H9 (cell line): ENCODE measurements at regions not wholly inside any gene's neighbourhood (a gene's known extent, or its start where the extent isn't known, plus 50 kb on each side); places are given as distances from the start of the nearest gene placed in this dataset.

Experiments
- DNase-seq: peaks from one replicate; pipeline ENCODE4 v3.0.0-alpha.2; 2017
- H2AFZ ChIP-seq: one replicate; pipeline ENCODE4 v1.6.1; 2013; ENCODE audit warnings: mild to moderate bottlenecking, low read length, control low read depth, moderate library complexity
- H2AK5ac ChIP-seq: 2 replicates; pipeline ENCODE4 v1.6.1; 2013; ENCODE audit warnings: low read length, control low read depth, mixed read lengths; ENCODE audit not compliant: insufficient read length
- H2BK120ac ChIP-seq: one replicate; pipeline ENCODE4 v1.6.1; 2013; ENCODE audit warnings: low read depth, mild to moderate bottlenecking, low read length, control low read depth, inconsistent platforms; ENCODE audit not compliant: poor library complexity, severe bottlenecking
- H2BK12ac ChIP-seq: 2 replicates; pipeline ENCODE4 v1.6.1; 2013; ENCODE audit warnings: low read length, control low read depth, mixed read lengths, low read depth; ENCODE audit not compliant: insufficient read length
- H2BK15ac ChIP-seq: 2 replicates; pipeline ENCODE4 v1.6.1; 2013; ENCODE audit warnings: low read depth, low read length, control low read depth
- H2BK20ac ChIP-seq: one replicate; pipeline ENCODE4 v1.6.1; 2013; ENCODE audit warnings: low read depth, mild to moderate bottlenecking, low read length, control low read depth, inconsistent platforms; ENCODE audit not compliant: poor library complexity, severe bottlenecking
- H2BK5ac ChIP-seq: 2 replicates; pipeline ENCODE4 v1.6.1; 2013; ENCODE audit warnings: low read length, control low read depth, mixed read lengths; ENCODE audit not compliant: insufficient read length
- H3K14ac ChIP-seq: 2 replicates; pipeline ENCODE4 v1.6.1; 2013; ENCODE audit warnings: low read length, control low read depth; ENCODE audit not compliant: insufficient read depth
- H3K18ac ChIP-seq: 2 replicates; pipeline ENCODE4 v1.6.1; 2013; ENCODE audit warnings: low read depth, mild to moderate bottlenecking, mixed read lengths, low read length, control low read depth; ENCODE audit not compliant: insufficient read length
- H3K23ac ChIP-seq: 2 replicates; pipeline ENCODE4 v1.6.1; 2013; ENCODE audit warnings: low read length, control low read depth, mixed read lengths, low read depth; ENCODE audit not compliant: insufficient read length
- H3K23me2 ChIP-seq: 2 replicates; pipeline ENCODE4 v1.6.1; 2013; ENCODE audit warnings: low read depth, mild to moderate bottlenecking, mixed read lengths, low read length, control low read depth; ENCODE audit not compliant: insufficient read length, poor library complexity, severe bottlenecking
- H3K27ac ChIP-seq: 2 replicates; pipeline ENCODE4 v1.5.1; 2013; ENCODE audit warnings: low read length, control low read depth, mixed read lengths, low read depth; ENCODE audit not compliant: insufficient read length
- H3K27me3 ChIP-seq: 2 replicates; pipeline ENCODE4 v1.6.1; 2013; ENCODE audit warnings: low read length, control low read depth, inconsistent platforms; ENCODE audit not compliant: insufficient read depth
- H3K4ac ChIP-seq: 2 replicates; pipeline ENCODE4 v1.6.1; 2013; ENCODE audit warnings: low read depth, mild to moderate bottlenecking, control low read depth, inconsistent platforms, low read length, moderate library complexity
- H3K4me1 ChIP-seq: 2 replicates; pipeline ENCODE4 v1.6.1; 2013; ENCODE audit warnings: low read length, control low read depth, inconsistent platforms; ENCODE audit not compliant: insufficient read depth
- H3K4me2 ChIP-seq: 2 replicates; pipeline ENCODE4 v1.6.1; 2013; ENCODE audit warnings: low read length, control low read depth, mixed read lengths; ENCODE audit not compliant: insufficient read length, insufficient read depth
- H3K56ac ChIP-seq: 2 replicates; pipeline ENCODE4 v1.6.1; 2013; ENCODE audit warnings: low read depth, mild to moderate bottlenecking, mixed read lengths, low read length, control low read depth; ENCODE audit not compliant: insufficient read length
- H3K79me1 ChIP-seq: 2 replicates; pipeline ENCODE4 v1.6.1; 2013; ENCODE audit warnings: low read depth, mild to moderate bottlenecking, moderate library complexity, low read length, control low read depth, inconsistent platforms; ENCODE audit not compliant: insufficient read depth, poor library complexity, severe bottlenecking
- H3K79me2 ChIP-seq: 2 replicates; pipeline ENCODE4 v1.6.1; 2013; ENCODE audit warnings: low read length, control low read depth, inconsistent platforms; ENCODE audit not compliant: insufficient read depth
- H3K9ac ChIP-seq: 2 replicates; pipeline ENCODE4 v1.6.1; 2013; ENCODE audit warnings: low read length, control low read depth, mixed read lengths; ENCODE audit not compliant: insufficient read length; ENCODE audit errors: extremely low read depth
- H3K9me3 ChIP-seq: one replicate; pipeline ENCODE4 v1.6.1; 2013; ENCODE audit warnings: low read depth, low read length, inconsistent platforms; ENCODE audit not compliant: control insufficient read depth
- H3T11ph ChIP-seq: one replicate; pipeline ENCODE4 v1.6.1; 2013; ENCODE audit warnings: mild to moderate bottlenecking, low read length, control low read depth, inconsistent platforms
- H4K20me1 ChIP-seq: one replicate; pipeline ENCODE4 v1.6.1; 2013; ENCODE audit not compliant: control insufficient read depth, insufficient read length, insufficient read depth
- H4K5ac ChIP-seq: 2 replicates; pipeline ENCODE4 v1.6.1; 2013; ENCODE audit warnings: low read depth, mild to moderate bottlenecking, mixed read lengths, low read length, control low read depth; ENCODE audit not compliant: insufficient read length
- H4K8ac ChIP-seq: replicated peaks from 2 replicates; pipeline ENCODE4 v1.6.1; 2013; ENCODE audit warnings: low read length, control low read depth, mixed read lengths, low read depth; ENCODE audit not compliant: insufficient read length
- H4K91ac ChIP-seq: 2 replicates; pipeline ENCODE4 v1.6.1; 2013; ENCODE audit warnings: low read depth, mild to moderate bottlenecking, moderate library complexity, mixed read lengths, low read length, control low read depth; ENCODE audit not compliant: insufficient read length
- H3K27ac Mint-ChIP-seq, 3 experiments: 2 replicates in 2 of 3; 3 replicates in 1 of 3; pipeline ENCODE4 v1.8.0; 2020 to 2021; ENCODE audit warnings: mixed read lengths in 3 of 3, mild to moderate bottlenecking in 1 of 3, moderate library complexity in 1 of 3
- H3K27me3 Mint-ChIP-seq: 2 replicates; pipeline ENCODE4 v1.8.0; 2021; ENCODE audit warnings: low read depth, mild to moderate bottlenecking, moderate library complexity, mixed read lengths
- H3K36me3 Mint-ChIP-seq, 3 experiments: 2 replicates in 2 of 3; 3 replicates in 1 of 3; pipeline ENCODE4 v1.8.0; 2020 to 2021; ENCODE audit warnings: low read depth in 3 of 3, mixed read lengths in 3 of 3; ENCODE audit not compliant: insufficient read depth in 1 of 3
- H3K4me1 Mint-ChIP-seq, 2 experiments: 2 replicates each; pipeline ENCODE4 v1.8.0; 2020; ENCODE audit warnings: mixed read lengths in 2 of 2
- H3K4me3 Mint-ChIP-seq, 2 experiments: 2 replicates in 1 of 2; 3 replicates in 1 of 2; pipeline ENCODE4 v1.8.0; 2020 to 2021; ENCODE audit warnings: mild to moderate bottlenecking in 2 of 2, mixed read lengths in 2 of 2, moderate library complexity in 1 of 2
- H3K9me3 Mint-ChIP-seq, 2 experiments: 2 replicates in 1 of 2; 3 replicates in 1 of 2; pipeline ENCODE4 v1.8.0; 2020; ENCODE audit warnings: mild to moderate bottlenecking in 2 of 2, mixed read lengths in 2 of 2, moderate library complexity in 1 of 2
- CTCF ChIP-seq: fragments of 200-600 bp; sonication (generic); conservative IDR thresholded peaks from 3 replicates; pipeline ENCODE4 v1.8.0; 2021; ENCODE audit warnings: antibody characterized with exemption, mild to moderate bottlenecking
- WGBS: extraction: QIAGEN DNeasy Blood & Tissue Kit; methylation state at CpG from one replicate; pipeline ENCODE4 v1.1.7; 2013; ENCODE audit warnings: missing lambda C conversion rate, low lambda C conversion rate, mixed read lengths; ENCODE audit not compliant: insufficient read length; ENCODE audit errors: extremely low coverage; 5-methylcytosine and 5-hydroxymethylcytosine counted together

GRCh38 chr16:87095271-87095670 is 221.9 kb downstream of the C16orf95 start:
- no peak overlapping the region for H2BK120ac ChIP-seq
- no peak overlapping the region for H3K23ac ChIP-seq
- H3K23me2 ChIP-seq, result no peaks in the 10 kb centered on the region
- H4K8ac ChIP-seq, result no peak overlapping the region
- H2BK20ac ChIP-seq, result no peak overlapping the region
- H3K4me2 ChIP-seq, result no peak overlapping the region
- no peak overlapping the region for H3T11ph ChIP-seq
- H3K18ac ChIP-seq, result no peak overlapping the region
- H3K27ac ChIP-seq, result no peak overlapping the region
- no peaks in the 10 kb centered on the region for H3K79me1 ChIP-seq
- H2BK5ac ChIP-seq, result no peak overlapping the region
- H3K4me1 Mint-ChIP-seq, result peaks cover 38 to 40% of the 10 kb centered on the region in 2 experiments
- no peaks in the 10 kb centered on the region for H3K9me3 Mint-ChIP-seq
- H3K27ac Mint-ChIP-seq, result no peak overlapping the region
- H2AFZ ChIP-seq, result no peak overlapping the region
- H3K79me2 ChIP-seq, result no peaks in the 10 kb centered on the region
- H3K9ac ChIP-seq, result no peak overlapping the region
- H3K56ac ChIP-seq, result no peak overlapping the region
- DNase-seq, result no peak
- H3K4me1 ChIP-seq, result peaks cover under 1% of the 10 kb centered on the region; the same call in 1 of the 2 replicates
- H2BK12ac ChIP-seq, result no peak overlapping the region
- peaks cover 5% of the 10 kb centered on the region for H3K27me3 Mint-ChIP-seq
- H3K4ac ChIP-seq, result no peak overlapping the region
- no peaks in the 10 kb centered on the region for H4K20me1 ChIP-seq
- no peak overlapping the region for H2BK15ac ChIP-seq
- TF ChIP-seq CTCF, result no peak
- no peak overlapping the region for H4K91ac ChIP-seq
- H3K4me3 Mint-ChIP-seq, result no peak overlapping the region
- no CpG with 5 or more reads among the region's 5 CpGs for WGBS
- no peaks in the 10 kb centered on the region for H3K9me3 ChIP-seq
- H4K5ac ChIP-seq, result no peak overlapping the region
- H2AK5ac ChIP-seq, result no peak overlapping the region
- no peak overlapping the region for H3K14ac ChIP-seq
- no peaks in the 10 kb centered on the region for H3K27me3 ChIP-seq
- no peaks in the 10 kb centered on the region for H3K36me3 Mint-ChIP-seq
